Brain pericyte (primary cell): ENCODE measurements at regions not wholly inside any gene's neighbourhood (a gene's known extent, or its start where the extent isn't known, plus 50 kb on each side); places are given as distances from the start of the nearest gene placed in this dataset.
"Not testable (repeated sequence)": the region's sequence is repeated elsewhere in the genome, so short reads cannot be mapped to it uniquely, and the experiment has no call there.

ENCODE experiments used
- DNase-seq: peaks from one replicate; pipeline ENCODE4 v3.0.0-alpha.2; 2012; ENCODE audit warnings: low read depth, low spot score

DNA sequence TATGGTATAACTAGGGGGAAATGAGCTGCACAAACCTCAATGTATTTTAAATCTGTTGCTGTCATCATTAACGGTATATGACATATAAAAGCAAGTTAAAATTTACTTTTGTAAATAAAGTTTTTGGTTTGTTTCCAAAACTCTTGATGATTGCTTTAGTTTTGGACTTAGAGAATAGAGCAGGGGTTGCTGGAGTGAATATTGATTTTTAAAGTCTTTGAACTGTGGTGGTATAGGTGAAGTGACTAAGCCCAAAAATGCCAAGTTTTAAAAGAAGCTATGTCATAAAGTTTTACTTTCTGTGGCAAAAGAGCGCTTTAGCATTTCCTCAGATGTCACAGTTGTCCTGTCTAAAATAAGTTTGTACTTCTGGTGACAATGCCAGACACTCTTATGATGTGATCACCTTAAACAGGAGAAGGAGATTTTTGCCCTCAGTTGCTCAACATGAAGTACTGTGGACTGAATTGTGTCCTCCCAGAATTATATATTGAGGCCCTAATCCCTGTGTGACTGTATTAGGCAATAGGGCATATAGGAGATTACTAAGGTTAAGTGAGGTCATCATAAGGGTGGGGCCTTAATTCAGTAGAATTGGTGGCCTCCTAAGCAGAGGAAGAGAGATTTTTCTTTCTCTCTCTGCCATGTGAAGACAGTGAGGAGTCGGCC lies 175.2 kb upstream of the PLGLB1 start:
- DNase-seq: not testable (repeated sequence)

DNA sequence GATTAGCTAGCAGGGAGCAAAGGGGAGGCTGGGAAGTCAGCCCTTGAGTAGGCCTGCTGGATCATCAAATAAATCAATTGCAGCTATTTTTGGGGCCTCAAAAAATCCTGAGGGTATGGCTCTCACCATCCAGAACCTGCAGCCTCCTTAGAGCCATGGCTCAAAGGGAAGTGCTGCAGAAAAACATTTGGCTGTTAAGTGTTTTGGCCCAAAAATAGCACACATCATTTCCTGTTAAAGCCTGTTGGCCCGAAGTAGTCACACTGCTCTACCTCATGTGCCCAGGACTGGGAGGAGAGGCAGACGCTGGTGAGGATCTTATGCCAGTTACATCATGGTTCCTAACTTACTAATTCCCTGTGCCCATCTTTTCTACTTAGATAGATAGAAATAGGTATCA lies 176.8 kb upstream of the PLGLB1 start:
- DNase-seq: not testable (repeated sequence)

DNA sequence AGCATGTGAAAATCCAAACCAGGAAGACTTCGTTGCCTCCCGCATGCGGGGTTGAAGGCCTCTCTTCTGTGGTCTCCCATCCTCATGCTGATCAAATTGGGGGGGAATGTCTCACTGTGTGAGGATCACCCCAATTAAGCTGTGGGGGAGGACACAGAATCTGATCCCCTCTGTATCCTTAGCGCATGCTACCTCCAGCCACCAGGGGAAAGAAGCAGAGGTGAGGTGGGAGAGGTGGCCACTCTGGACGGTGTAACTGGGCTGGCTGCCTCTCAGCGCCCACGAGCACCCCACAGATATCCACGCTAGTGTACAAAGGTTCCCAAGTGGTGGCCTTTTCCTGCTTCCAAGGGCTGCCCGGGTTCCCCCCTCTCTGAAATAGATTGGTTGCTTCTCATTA lies 177.6 kb upstream of the PLGLB1 start:
- not testable (repeated sequence) for DNase-seq

DNA sequence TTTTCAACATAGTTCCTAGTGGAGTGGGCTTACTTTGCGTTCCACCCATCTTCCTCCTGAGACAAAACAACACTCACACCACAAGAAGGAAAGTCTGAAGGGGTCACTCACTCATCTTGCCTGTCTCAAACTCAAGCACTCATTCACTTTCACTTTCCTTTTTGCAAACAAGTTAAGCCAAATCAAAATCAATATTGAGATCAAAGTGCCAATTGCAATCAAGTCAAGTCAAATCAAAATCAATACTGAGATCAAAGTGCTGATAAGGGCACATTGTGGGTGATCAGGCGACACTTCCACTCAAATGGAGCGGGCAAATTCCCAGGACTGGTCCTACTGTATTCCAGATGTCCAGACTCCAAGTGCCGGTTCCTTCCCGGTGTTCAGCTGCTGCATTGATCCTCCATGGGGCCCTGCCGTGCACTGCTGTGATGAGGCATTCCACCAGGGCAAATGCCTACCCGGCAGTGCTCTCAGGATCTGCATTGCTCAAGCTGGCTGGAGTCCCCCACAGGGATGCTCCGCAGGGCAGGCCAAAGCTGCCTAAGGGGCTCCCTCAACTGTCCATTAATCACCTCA lies 183.0 kb upstream of the PLGLB1 start:
- DNase-seq: not testable (repeated sequence)

DNA sequence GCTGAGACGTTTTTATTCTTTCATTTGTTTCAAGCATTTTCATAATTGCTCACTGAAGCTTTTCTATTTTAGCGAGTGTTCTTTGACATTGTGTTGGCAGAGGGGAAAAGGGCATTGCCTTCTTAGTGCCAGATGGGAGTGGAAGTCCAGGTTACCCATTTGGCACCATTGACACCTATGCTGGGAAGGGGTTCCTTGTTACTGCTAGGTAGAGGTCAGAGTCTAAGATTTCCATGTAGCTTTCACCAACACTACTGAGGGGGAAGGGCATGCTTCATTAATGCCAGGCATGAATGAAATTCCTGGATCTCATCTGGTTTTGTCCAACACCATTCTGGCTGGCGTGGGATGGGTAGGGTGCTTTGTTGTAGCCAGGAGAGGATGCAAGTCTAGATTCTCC lies 191.3 kb upstream of the PLGLB1 start:
- DNase-seq: not testable (repeated sequence)

DNA sequence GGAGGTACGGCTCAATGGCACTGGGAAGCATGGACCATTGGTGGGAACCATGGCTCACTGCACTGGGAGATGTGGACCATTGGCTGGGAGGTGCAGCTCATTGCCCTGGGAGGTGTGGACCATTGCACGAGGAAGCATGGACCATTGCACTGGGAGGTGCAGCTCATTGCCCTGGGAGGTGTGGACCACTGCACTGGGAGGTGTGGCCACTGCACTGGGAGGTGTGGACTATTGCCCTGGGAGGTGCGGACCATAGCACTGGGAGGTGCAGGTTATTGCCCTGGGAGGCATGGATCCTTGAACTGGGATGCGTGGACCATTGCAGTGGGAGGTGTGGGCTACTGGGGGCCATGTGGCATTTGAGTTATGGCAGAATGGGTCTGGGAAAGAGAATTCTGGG lies 195.4 kb upstream of the PLGLB1 start:
- DNase-seq: not testable (repeated sequence)

DNA sequence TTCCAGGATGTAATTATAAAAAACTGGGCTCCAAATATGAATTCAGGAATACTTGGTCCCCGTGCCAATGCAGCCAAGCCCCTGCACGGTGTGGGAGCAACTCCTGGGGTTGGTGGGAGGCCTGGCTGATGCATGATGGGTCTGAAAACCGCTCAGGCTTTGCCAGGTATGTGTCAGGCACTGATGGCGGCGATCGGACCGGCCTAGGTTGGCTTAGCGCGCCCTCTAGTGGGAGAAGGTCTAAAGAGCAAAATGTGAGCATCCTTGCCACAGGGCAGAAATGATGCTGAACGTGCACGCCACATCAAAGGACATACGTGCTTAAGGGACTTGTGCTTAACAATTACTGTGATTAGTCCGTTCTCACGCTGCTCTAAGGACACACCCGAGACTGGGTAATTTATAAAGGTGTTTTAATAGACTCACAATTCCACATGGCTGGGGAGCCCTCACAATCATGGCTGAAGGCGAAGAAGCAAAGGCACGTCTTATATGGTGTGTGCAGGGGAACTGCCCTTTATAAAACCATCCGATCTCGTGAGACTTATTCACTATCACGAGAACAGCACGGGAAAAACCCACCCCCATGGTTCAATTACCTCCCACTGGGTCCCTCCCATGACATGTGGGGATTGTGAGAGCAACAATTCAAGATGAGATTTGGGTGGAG lies 196.2 kb upstream of the PLGLB1 start:
- DNase-seq: not testable (repeated sequence)

DNA sequence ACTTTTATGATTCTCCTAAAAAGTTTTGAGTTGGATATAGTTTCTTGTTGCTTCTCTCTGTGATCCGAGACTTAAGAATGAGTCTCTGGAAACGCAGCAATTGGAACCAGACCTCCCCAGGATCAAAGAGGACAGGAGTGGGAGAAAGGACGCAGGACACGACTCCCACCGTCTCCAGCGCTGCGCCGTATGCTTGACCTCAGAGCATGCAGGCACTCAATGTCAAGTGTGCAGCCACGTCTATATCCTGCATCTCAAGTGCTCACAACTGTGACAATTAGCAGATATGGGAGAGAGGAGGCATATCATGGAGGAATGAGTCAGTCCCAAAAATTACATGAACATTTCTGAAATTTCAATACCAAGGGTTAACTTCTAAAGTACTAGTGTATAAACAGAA lies 199.0 kb upstream of the PLGLB1 start:
- not testable (repeated sequence) for DNase-seq

DNA sequence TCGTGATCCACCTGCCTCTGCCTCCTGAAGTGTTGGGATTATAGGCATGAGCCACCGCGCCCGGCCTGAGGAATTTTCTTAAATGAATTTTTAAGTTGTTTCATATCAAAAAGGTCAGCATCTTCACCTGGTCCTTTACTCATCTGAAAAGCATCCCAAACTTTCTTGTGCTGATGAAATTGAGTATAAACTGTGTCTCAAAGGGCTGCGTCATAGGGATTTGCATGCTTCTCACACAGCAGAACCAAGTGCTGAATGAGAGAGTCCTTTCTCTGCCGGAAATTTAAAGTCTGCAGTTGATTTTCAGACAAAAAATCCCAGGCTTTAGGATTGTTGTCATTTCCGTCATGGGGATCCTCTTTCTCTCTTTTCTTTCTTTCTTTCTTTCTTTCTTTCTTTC lies 200.5 kb upstream of the PLGLB1 start:
- DNase-seq: not testable (repeated sequence)

DNA sequence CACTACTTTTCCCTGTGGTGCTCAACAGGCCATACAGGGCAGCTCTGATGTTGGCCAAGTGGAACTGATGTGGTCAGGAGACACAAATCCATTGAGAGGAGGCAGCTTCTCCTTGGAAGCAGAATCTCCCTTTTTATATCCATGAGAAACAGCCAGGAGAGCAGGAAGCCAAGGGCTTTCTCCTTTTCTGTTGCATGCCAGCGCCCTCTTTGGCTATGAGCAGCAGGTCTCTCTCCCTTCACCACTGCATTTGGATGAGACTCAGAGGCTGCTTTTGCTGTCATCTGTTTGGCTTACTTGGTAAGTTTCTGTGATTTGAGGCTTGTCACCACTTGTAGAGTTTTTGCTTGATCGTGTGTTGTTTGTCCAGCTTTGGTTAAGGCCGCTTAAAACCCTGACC lies 202.2 kb upstream of the PLGLB1 start:
- not testable (repeated sequence) for DNase-seq

DNA sequence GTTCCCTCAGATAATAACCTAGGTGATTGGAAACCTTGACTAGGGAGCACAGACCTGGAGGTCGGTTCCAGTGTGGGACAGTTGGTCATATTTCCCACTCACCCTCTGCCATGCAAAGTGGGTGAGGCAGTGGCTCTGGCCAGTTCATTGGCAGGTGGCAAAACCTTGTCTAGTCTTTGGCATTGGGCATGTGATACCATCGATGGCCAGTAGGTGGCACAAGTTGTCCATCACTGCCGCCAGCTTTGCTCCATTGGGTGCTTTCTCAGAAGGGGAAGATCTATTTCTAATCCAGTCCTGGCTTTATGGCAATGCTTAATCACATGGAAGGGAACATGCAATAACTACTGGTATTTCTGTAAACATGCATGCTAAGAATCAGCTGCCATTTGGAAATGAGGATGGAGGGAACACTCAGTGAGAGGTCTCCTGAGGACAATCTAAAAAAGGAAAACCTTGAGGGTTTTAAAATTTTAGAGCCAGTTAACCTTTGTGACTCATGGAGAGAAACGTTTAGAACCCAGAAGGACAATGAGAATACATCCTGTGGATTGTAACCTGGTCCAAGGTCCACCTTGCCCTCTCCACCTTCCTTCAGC lies 207.5 kb upstream of the PLGLB1 start:
- DNase-seq: not testable (repeated sequence)

DNA sequence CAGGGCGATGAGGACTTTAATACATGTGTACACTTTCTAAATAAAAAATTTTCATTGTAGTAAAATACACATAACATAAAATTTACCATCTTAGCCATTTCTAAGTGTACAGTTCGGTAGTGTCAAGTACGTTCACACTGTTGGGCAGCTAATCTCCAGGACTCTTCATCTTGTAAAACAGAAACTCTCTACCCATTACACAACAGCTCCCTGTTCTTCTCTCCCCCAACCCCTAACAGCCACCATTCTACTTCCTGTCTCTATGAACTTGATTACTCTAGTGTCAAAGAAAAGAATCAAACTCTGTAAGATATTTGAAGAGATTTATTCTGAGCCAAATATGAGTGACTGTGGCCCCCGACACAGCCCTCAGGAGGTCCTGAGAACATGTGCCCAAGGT lies 208.3 kb upstream of the PLGLB1 start:
- DNase-seq: not testable (repeated sequence)

DNA sequence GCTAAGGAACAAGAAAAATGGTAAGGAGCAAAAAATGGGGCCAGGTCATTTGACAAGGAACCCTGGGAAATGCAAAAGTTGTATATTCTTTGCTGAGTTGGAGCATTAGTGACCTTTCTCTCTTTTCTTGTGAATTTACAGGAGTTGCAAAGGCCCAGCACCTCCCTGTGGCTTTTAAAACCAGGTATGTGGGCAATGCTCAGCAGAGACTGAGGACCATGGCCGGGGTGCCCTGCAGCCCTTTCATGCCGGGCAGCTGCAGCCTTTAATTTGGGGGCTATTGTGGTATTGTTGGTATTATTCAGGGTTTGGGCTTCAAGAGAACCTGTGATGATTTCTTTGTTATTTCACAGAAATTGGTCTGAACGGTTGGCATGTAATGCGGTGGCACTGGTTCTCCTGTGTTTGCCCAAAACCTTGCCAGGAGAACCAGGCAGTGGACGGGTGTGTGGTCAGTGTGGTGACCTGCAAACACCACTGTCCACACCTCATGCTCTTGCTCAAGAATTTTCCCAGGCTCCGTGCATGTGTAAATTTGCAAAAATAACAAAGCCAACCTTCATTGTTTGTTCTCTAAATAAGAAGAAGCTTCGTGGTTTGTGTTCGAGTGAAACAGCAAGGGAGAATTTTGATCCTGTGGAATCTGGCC lies 213.8 kb upstream of the PLGLB1 start:
- DNase-seq: not testable (repeated sequence)

DNA sequence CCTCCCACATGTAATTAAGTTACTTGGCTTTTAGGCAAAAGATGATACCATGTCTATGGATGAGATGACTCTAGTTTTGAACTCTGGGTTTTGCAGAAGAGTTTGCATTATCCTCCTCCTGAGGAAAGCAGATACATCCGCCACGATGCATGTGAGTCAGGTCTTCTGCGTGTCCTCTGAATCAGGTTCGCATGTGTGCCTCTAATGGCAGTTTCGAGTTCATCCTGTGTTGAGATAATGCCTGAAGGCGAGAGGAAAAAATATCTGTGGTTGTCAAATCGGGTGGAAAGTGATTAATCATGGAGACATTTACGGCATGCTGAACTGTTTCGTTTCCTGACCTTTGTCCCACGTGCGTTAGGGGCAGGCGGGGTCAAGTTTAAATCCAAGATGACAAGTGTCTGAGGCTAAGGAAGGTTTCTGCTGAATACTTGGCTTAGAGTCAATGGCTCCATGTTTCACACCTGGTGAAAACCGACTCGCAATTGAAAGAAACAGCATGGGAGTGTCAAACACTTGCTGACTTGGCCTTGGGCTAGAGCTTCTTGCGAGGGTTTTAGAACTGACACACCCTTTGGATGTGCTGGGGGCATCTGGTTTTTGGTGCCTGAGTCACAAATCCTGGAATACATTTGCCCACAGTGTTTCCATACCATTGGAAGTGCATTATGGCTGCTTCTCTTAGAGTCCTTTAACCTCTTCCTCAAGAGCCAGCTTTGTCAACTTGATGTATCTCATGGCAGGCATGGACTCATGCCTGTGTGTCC lies 216.1 kb upstream of the PLGLB1 start:
- not testable (repeated sequence) for DNase-seq

DNA sequence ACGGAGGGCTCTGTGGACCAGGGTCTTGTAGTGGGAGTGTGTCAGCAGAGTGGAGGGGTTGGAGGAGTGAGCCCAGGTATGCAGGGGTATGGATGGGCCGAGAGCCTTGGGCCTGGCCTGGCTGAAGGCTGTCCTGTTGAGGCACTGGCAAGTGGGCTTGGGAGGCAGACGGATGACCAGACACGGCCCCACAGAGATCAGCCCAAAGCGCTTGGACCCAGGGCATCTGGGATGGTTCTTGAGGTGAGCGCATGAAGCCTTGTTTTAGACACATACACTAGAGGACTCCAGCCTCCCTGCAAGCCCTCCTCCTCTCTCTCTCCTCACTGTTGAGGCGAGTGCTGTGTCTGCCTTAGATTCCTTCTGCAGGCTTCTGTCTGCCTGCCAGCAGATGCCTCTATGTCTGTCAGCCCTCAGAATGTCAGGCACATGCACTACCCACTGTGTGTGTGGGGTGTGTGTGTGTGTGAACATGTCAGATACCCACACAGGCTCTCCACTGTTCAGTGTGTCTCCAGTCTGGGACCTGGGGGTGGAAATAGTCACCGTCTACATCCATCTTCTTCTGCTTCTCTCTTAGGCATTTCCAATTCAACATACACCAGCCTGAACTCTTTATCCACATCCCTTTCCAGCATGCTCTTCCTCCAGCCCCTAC lies 218.0 kb upstream of the PLGLB1 start:
- not testable (repeated sequence) for DNase-seq

DNA sequence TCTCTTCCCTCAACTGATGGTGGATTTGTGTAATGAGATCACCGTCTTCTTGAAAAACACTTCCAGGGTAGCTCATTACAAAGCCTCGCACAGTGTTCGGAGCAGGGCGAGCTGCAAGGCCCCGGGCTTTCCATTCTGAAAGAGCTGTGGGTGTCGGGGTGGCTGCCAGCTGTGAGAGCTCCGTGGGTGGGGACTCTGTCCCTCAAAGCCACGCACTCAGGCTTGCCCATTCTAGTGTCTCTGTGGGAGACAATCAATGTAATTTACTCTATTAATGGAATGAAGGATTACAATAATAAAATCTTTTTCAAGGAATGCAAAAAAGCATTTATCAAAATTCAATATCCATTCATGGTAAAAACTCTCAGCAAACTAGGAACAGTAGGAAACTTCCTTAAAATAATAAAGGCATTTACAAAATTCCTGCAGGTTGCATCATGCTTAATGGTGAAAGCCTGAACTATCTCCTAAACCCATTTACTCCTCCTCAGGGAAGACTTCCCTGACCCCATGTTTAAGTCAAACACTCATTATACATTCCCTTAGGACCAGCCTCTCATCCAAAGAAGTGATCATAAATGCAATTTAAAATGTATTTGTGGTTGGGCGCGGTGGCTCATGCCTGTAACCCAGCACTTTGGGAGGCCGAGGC lies 224.5 kb upstream of the PLGLB1 start:
- DNase-seq: not testable (repeated sequence)

DNA sequence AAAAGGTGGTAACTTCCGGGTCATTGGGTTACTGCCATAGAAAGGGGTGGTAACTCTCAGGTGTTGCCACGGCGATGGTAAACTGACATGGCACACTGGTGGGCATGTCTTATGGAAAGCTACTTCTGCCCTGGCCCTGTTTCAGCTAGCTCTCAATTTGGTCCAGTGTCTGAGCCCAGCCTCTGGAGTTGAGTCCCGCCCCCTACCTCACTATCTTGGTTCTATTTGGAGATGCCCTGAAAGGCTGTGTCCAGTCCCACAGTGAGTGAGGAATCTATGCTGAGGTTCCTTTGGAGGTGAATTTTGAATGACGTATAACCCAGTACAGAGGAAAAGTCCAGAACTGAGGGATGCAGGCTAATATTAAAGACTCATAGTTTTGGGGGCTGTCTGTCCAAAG lies 230.4 kb upstream of the PLGLB1 start:
- not testable (repeated sequence) for DNase-seq

DNA sequence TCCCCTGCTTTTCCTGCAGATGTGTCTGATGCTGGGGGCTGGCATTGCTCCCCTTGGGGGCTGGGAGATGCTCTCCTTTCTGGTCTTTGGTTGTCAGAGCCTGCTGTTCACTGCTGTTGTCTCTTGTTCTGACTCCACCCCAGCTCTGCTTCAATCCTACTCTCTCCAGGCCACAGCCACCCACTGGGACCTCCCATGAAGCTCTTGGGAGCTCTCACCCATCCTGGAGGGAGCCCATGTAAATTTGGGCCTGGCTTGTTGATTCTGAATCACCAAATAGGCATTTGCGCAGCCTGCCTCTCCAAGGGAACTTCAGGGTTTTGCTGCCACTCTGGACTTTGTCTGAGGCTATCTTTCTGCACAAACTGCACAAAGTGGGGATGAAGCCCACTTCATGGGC lies 232.9 kb upstream of the PLGLB1 start:
- DNase-seq: not testable (repeated sequence)

DNA sequence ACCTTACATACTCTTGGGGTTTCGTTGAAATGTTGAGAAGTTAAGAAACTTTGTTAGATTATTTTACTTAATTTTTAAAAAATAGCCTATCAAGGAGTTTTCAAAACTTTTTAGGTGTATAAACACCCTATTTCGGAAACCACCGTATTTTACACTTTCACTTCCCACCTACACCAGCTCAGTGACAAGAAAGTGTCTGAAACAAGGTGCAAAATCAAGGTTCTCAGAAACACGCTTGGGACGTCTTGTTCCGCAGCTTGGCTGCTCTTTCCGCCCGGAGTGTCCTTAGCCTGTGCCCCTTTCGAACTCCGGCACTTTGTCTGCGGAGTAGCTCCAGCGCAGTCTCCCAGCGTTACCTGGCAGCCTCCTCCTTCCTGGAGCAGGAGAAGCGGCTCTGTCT lies 233.8 kb upstream of the PLGLB1 start:
- DNase-seq: not testable (repeated sequence)

DNA sequence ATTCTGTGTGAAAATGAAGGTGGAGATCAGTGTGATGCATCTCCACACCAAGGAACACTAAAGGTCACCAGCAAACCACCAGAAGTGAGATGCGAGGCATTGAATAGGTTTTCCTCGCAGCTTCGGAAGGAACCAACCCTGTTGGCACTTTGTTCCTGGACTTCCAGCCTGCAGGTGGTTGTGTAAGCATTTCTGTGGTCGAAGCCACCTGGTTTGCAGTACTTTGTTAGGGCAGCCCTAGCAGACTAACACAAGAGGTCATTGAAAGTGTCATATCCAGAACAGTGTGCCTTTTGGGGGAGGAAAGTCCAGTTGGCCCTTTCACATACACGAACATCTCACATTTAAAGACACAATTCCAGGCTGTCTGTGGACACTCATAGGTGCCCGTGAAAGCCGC lies 237.2 kb upstream of the PLGLB1 start:
- not testable (repeated sequence) for DNase-seq
